ENCODE measurements at regions not wholly inside any gene's neighbourhood (a gene's known extent, or its start where the extent isn't known, plus 50 kb on each side); places are given as distances from the start of the nearest gene placed in this dataset.

GRCh38 chrX:98379134-98379533 is 1495.4 kb downstream of the RPA4 start:
- no peaks in the 10 kb centered on the region for H3K4me1 ChIP-seq (ENCODE audit: low read depth)

GRCh38 chrX:98380106-98380505 is 1496.4 kb downstream of the RPA4 start:
- Histone ChIP-seq H3K36me3 (ENCODE audit: low read depth) (no peaks in the 10 kb centered on the region), H3K4me3 (no peak overlapping the region), H3K9me3 (no peaks in the 10 kb centered on the region), H3K4me1 (ENCODE audit: low read depth) (no peaks in the 10 kb centered on the region)
- no peak for DNase-seq
- ATAC-seq = no peak
- intact Hi-C loops (cut with DNase I, micrococcal nuclease) = no loop called here
- TF ChIP-seq CTCF (IDR thresholded peaks at IDR 0.05) = no peak

More at GRCh38 chrX:98379134-98379533, 1495.4 kb downstream of the RPA4 start:
- TF ChIP-seq CTCF (IDR thresholded peaks at IDR 0.05) = no peak
- ATAC-seq (no peak), DNase-seq (no peak)
- no peak overlapping the region for H3K4me3 ChIP-seq
- no peaks in the 10 kb centered on the region for H3K36me3 ChIP-seq (ENCODE audit: low read depth)
- intact Hi-C loops (cut with DNase I, micrococcal nuclease) = no loop called here
- no peaks in the 10 kb centered on the region for H3K9me3 ChIP-seq

- Histone ChIP-seq H3K9me3 (no peaks in the 10 kb centered on the region), H3K4me3 (no peak overlapping the region), H3K4me1 (ENCODE audit: low read depth) (no peaks in the 10 kb centered on the region), H3K36me3 (ENCODE audit: low read depth) (no peaks in the 10 kb centered on the region)
- DNase-seq (no peak), ATAC-seq (no peak)
- no peak for TF ChIP-seq CTCF (IDR thresholded peaks at IDR 0.05)
- intact Hi-C loops (cut with DNase I, micrococcal nuclease) = no loop called here
Measured at GRCh38 chrX:98380556-98380955, 1496.8 kb downstream of the RPA4 start.

GRCh38 chrX:98398542-98398941 is 1514.8 kb downstream of the RPA4 start:
- Histone ChIP-seq H3K4me1 (ENCODE audit: low read depth) (no peaks in the 10 kb centered on the region), H3K4me3 (no peak overlapping the region), H3K9me3 (no peaks in the 10 kb centered on the region), H3K36me3 (ENCODE audit: low read depth) (no peaks in the 10 kb centered on the region)
- intact Hi-C loops (cut with DNase I, micrococcal nuclease) = no loop called here
- TF ChIP-seq CTCF (IDR thresholded peaks at IDR 0.05) = no peak
- DNase-seq (no peak), ATAC-seq (no peak)

GRCh38 chrX:98405376-98405775 is 1521.7 kb downstream of the RPA4 start:
- no peak for ATAC-seq

More at GRCh38 chrX:98405376-98405775, 1521.7 kb downstream of the RPA4 start:
- intact Hi-C loops (cut with DNase I, micrococcal nuclease) = no loop called here
- no peak for DNase-seq
- TF ChIP-seq CTCF (IDR thresholded peaks at IDR 0.05) = no peak
- H3K36me3 ChIP-seq (ENCODE audit: low read depth) = no peaks in the 10 kb centered on the region
- no peaks in the 10 kb centered on the region for H3K9me3 ChIP-seq
- no peaks in the 10 kb centered on the region for H3K4me1 ChIP-seq (ENCODE audit: low read depth)
- H3K4me3 ChIP-seq = no peak overlapping the region
